KMS-11 (cell line): ENCODE measurements at regions not wholly inside any gene's neighbourhood (a gene's known extent, or its start where the extent isn't known, plus 50 kb on each side); places are given as distances from the start of the nearest gene placed in this dataset.

Experiments
- H2AFZ ChIP-seq: fragments of 200-600 bp; sonication (generic); 2 replicates; pipeline ENCODE4 v1.6.1; 2016; ENCODE audit warnings: antibody characterized with exemption, mixed run types, low read depth
- H3K27ac ChIP-seq: fragments of 200-600 bp; sonication (generic); 2 replicates; pipeline ENCODE4 v1.6.1; 2016; ENCODE audit warnings: mild to moderate bottlenecking, mixed run types
- H3K27me3 ChIP-seq: fragments of 200-600 bp; sonication (generic); 2 replicates; pipeline ENCODE4 v1.6.1; 2017; ENCODE audit warnings: mild to moderate bottlenecking, low read depth, mixed run types, moderate library complexity; ENCODE audit not compliant: insufficient read depth
- H3K36me3 ChIP-seq: fragments of 200-600 bp; sonication (generic); 2 replicates; pipeline ENCODE4 v1.6.1; 2017; ENCODE audit warnings: mild to moderate bottlenecking, mixed run types; ENCODE audit not compliant: insufficient read depth
- H3K4me1 ChIP-seq: fragments of 200-600 bp; sonication (generic); 2 replicates; pipeline ENCODE4 v1.6.1; 2016; ENCODE audit warnings: mild to moderate bottlenecking, low read depth, mixed run types; ENCODE audit not compliant: poor library complexity, severe bottlenecking
- H3K4me2 ChIP-seq: fragments of 200-600 bp; sonication (generic); 2 replicates; pipeline ENCODE4 v1.7.0; 2016; ENCODE audit warnings: mild to moderate bottlenecking, mixed run types
- H3K4me3 ChIP-seq: fragments of 200-600 bp; sonication (generic); IDR thresholded peaks from 2 replicates; pipeline ENCODE4 v1.6.1; 2017; ENCODE audit warnings: low read depth, low read length, mixed read lengths; ENCODE audit not compliant: insufficient read depth
- H3K79me2 ChIP-seq: fragments of 200-600 bp; sonication (generic); 2 replicates; pipeline ENCODE4 v1.6.1; 2016; ENCODE audit warnings: low read depth, mixed run types; ENCODE audit not compliant: insufficient read depth
- H3K9ac ChIP-seq: fragments of 200-600 bp; sonication (generic); 2 replicates; pipeline ENCODE4 v1.6.1; 2016; ENCODE audit warnings: mild to moderate bottlenecking, mixed run types
- H4K20me1 ChIP-seq: fragments of 200-600 bp; sonication (generic); 2 replicates; pipeline ENCODE4 v1.6.1; 2016; ENCODE audit warnings: mild to moderate bottlenecking, mixed run types; ENCODE audit not compliant: insufficient read depth
- TF ChIP-seq, protein P1 (sequence below): fragments of 200-600 bp; sonication (generic); conservative IDR thresholded peaks from 2 replicates; pipeline ENCODE4 v1.6.1; 2017; ENCODE audit warnings: low read depth, mild to moderate bottlenecking, antibody characterized with exemption, low read length, moderate library complexity, mixed read lengths

DNA sequence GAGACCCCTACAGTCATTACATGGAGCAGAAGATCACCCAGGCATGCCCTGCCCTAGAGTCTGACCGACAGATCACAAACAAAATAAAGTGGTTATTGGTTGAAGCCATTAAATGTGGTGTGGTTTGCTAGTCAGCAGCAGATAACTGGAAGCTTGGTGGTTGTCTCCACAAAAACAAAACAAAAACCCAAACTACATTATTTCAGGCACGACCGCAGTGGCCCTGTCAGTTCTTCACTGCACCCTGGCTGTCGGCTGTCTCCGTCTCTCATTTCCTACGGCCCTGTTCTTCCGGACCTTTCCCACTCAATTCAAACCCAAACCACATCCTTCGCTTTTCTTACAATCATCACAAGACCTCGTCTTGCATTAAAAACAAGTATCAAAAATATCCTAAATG is 521.3 kb upstream of the ZFP42 start:
- Histone ChIP-seq H3K27ac (no peak overlapping the region), H3K4me1 (no peaks in the 10 kb centered on the region), H3K79me2 (no peaks in the 10 kb centered on the region), H2AFZ (no peak overlapping the region), H3K9ac (no peak overlapping the region), H3K36me3 (no peaks in the 10 kb centered on the region), H3K4me2 (no peak overlapping the region), H3K27me3 (no peaks in the 10 kb centered on the region), H4K20me1 (no peaks in the 10 kb centered on the region), H3K4me3 (no peak overlapping the region)
- TF ChIP-seq, protein P1, sequence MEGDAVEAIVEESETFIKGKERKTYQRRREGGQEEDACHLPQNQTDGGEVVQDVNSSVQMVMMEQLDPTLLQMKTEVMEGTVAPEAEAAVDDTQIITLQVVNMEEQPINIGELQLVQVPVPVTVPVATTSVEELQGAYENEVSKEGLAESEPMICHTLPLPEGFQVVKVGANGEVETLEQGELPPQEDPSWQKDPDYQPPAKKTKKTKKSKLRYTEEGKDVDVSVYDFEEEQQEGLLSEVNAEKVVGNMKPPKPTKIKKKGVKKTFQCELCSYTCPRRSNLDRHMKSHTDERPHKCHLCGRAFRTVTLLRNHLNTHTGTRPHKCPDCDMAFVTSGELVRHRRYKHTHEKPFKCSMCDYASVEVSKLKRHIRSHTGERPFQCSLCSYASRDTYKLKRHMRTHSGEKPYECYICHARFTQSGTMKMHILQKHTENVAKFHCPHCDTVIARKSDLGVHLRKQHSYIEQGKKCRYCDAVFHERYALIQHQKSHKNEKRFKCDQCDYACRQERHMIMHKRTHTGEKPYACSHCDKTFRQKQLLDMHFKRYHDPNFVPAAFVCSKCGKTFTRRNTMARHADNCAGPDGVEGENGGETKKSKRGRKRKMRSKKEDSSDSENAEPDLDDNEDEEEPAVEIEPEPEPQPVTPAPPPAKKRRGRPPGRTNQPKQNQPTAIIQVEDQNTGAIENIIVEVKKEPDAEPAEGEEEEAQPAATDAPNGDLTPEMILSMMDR = no peak

DNA sequence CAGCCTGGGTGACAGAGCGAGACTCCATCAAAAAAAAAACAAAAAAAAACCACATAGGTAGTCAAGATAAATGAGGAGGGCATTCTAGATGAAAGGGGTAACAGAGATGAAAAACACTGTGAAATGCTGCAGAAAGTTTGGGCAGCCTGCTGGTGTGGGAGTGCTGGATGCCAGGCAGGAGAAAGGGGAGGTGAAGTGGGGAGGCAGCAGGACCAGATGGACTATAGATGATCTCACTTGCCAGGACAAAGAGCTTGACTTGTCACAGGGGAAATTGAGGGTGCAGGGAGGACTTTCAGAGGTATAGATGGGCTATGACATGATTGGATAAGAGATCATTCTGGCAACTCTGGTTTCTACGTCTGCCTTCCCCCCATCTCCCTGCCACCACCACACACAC is 519.7 kb upstream of the ZFP42 start:
- Histone ChIP-seq H3K36me3 (no peaks in the 10 kb centered on the region), H4K20me1 (no peaks in the 10 kb centered on the region), H3K4me3 (no peak overlapping the region), H3K4me2 (no peak overlapping the region), H3K27ac (no peak overlapping the region), H2AFZ (no peak overlapping the region), H3K79me2 (no peaks in the 10 kb centered on the region), H3K9ac (no peak overlapping the region), H3K4me1 (no peaks in the 10 kb centered on the region), H3K27me3 (no peaks in the 10 kb centered on the region)
- TF ChIP-seq, protein P1 = no peak

DNA sequence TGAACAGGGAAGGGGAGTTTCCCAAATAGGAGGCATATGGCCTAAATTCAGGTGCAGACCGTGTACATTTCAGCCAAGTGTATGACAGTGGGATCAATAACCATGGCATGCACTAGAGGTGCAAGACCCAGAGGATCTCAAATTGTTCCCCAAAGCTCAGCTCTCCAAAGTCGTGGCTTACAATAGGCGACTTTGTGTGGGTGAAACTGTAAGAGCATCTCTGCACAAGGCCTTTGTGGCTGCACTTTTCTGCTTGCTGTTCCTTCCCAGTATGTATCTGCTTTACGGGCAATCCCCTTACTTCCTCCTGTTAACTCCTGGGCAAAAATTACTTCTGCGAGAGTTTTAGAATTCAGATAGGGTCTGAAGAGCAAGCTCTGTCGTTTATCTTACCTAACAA is 518.3 kb upstream of the ZFP42 start:
- Histone ChIP-seq H3K4me3 (no peak overlapping the region), H3K27ac (no peak overlapping the region; the same call in 1 of the 2 replicates), H3K9ac (no peak overlapping the region), H3K27me3 (no peaks in the 10 kb centered on the region), H3K36me3 (no peaks in the 10 kb centered on the region), H3K79me2 (no peaks in the 10 kb centered on the region), H3K4me1 (no peaks in the 10 kb centered on the region), H2AFZ (no peak overlapping the region), H3K4me2 (no peak overlapping the region), H4K20me1 (no peaks in the 10 kb centered on the region)
- TF ChIP-seq, protein P1 = no peak

DNA sequence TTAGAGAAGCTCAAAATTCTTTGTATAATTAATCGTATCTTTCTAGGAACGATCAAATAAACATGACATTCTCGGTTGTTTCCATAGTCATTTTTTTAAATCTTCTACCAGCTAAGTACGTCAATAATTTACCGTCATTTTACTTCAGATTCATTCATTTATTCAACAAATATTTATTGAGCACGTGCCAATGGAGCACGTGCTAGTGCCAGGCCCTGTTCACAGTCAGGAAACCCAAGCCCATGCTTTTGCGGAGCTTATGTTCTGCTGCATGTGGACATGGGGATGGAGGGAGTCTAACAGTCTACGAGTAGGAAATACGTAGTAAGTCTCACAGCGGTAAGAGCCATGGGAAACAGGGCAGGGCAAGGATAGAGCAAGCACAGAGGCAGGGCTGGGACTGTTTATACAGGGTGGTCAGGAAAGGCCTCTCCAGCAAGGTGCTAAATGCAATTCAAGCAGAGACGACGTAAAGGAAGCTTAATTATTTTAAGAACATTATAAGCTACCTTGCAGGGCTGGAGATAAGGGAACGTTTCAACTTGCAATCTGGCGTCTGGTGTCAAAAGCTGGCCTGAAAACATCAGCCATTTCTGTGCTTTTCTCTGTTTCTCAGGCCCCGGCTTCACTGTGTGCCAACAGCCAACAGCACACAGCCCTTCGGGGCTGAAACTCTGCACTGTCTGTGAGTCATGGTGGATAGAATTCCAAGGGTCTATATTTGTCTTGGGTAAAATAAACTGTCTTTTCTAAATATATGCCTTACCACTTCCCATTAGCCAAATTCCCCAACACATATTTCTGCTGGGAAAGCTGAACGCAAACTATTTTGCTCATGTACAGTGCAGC is 517.1 kb upstream of the ZFP42 start:
- no peaks in the 10 kb centered on the region for H3K79me2 ChIP-seq
- no peak overlapping the region for H3K27ac ChIP-seq
- H3K36me3 ChIP-seq = no peaks in the 10 kb centered on the region
- H3K4me1 ChIP-seq = no peaks in the 10 kb centered on the region
- H2AFZ ChIP-seq = no peak overlapping the region
- TF ChIP-seq, protein P1 = no peak
- no peak overlapping the region for H3K9ac ChIP-seq
- H3K27me3 ChIP-seq = no peaks in the 10 kb centered on the region
- H4K20me1 ChIP-seq = no peaks in the 10 kb centered on the region
- no peak overlapping the region for H3K4me2 ChIP-seq
- no peak overlapping the region for H3K4me3 ChIP-seq
